T-helper 1 cell treated with Interleukin-12 subunit alpha and Interleukin-12 subunit beta and Interleukin-4 antibody, amounts not matched to agents 30 ng/mL and 1 ng/mL, for 36 hours (primary cell): ENCODE measurements at regions not wholly inside any gene's neighbourhood (a gene's known extent, or its start where the extent isn't known, plus 50 kb on each side); places are given as distances from the start of the nearest gene placed in this dataset.
"Not testable (repeated sequence)": the region's sequence is repeated elsewhere in the genome, so short reads cannot be mapped to it uniquely, and the experiment has no call there.

ENCODE experiments used
- intact Hi-C: fragments of 100-400 bp; cut with micrococcal nuclease; formaldehyde crosslinking; loops from one replicate; pipeline ENCODE4 v1.15.1; 2024

- intact Hi-C loops, result no loop called here
These were observed 98.2 kb downstream of the AHR start for GRCh38 chr7:17396692-17397091.

GRCh38 chr7:17401791-17402627 is 103.6 kb downstream of the AHR start:
- intact Hi-C loops, result no loop called here

DNA sequence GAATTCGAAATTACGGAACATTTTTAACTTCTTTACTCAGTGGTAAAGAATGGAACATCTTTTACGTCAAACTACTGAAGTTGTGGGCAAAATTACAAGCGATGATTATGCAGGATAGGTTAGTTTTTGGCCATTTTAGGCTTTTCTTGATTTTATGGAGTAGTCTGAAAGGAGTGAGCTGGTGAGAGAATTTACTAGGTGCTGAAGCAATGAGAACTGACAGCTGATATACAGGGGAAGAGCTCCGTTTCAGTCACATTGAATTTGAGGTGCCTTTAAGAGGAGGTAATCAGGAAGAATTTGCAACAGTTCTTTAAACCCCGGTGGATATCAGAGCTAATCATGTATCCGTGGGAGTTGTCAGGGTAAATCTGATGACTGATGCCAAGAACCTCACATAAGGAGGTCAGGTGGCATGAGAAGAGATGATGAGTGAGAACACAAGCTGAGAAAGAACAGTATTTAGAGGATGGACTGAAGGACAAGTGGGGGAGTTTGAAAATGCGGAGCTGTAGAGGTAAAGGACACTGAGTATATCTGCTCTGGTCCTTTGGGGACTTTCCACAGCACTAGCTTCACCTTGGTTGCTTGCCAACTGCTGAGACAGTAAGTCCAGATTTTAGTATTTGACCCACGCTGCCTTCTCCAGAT is 104.3 kb downstream of the AHR start:
- intact Hi-C loops, result no loop called here

DNA sequence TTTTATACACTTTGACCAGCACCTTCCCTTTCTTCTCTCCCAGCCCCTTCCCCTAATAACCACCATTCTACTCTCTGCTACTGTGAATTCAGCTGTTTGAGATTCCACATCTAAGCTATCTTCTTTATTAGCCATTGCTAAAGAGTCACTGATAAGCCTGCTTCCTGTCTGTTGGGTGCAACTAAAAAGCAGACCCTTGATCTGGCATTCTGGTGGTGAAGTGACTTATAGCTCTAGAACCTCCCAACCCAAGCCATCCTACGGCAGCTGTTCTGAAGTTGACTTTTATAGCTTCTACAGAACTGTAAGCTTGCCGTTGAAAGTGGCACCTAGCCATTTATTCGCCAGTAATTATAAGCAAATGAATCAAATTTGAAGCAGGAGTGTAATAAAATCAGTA is 105.6 kb downstream of the AHR start:
- intact Hi-C loops, result no loop called here

DNA sequence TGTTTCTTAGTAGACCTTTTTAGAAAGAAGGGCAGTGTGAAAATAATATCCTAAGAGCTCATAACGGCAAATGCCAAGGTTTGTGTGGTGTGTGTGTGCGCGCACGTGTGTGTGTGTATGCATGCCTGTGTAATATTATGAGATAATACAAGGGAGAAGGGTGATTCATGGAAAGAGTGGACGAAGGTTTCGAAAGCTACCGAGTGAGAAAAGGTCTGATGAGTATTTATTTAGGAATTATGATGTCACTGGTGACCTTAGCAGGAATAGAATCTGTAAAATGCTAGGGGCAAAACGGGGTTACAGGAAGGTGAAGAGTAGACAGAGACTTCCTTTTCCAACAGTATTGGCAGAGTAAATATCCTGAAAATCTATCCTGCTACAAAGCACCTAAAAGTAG is 107.3 kb downstream of the AHR start:
- intact Hi-C loops, result no loop called here

GRCh38 chr7:17406738-17407137 is 108.3 kb downstream of the AHR start:
- intact Hi-C loops, result no loop called here

GRCh38 chr7:17407229-17407628 is 108.8 kb downstream of the AHR start:
- intact Hi-C loops, result no loop called here

GRCh38 chr7:17408245-17408903 is 109.9 kb downstream of the AHR start:
- intact Hi-C loops, result no loop called here

DNA sequence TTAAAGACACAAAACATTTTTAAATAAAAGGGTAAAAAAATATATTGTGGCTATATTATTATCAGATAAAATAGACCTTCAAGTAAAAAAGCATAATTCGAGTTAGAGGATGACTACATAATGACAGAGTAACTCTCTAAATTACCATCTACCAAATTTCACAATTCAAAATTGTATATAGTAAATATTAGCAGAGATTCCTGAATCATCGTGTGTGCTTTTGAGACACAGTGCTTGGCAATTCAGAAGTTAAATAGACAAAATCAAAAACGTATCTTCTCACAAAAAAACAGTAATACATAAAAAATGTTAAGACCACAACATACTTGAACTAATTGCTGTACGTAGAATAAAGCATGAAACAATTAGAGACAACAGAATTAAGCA is 110.4 kb downstream of the AHR start:
- intact Hi-C loops, result no loop called here

DNA sequence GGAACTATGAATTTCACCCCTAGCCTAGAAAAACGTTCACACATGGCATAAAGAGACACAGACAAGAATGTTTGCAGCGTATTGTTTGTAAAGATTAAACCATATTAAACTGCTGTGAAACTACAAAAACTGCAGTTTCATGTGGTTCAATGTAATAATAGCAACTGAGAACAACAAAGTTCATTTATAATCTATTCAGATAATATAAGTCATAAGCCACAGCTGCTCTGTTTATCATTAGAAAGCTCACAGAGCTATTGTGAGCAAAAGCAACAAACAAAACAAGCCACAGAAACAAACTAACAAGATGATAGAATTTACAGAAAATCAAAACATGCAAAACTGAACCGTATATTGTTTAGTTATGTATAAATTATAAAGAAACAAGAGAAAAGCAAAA is 113.5 kb downstream of the AHR start:
- intact Hi-C loops, result no loop called here

GRCh38 chr7:17412883-17413282 is 114.4 kb downstream of the AHR start:
- intact Hi-C loops, result no loop called here

DNA sequence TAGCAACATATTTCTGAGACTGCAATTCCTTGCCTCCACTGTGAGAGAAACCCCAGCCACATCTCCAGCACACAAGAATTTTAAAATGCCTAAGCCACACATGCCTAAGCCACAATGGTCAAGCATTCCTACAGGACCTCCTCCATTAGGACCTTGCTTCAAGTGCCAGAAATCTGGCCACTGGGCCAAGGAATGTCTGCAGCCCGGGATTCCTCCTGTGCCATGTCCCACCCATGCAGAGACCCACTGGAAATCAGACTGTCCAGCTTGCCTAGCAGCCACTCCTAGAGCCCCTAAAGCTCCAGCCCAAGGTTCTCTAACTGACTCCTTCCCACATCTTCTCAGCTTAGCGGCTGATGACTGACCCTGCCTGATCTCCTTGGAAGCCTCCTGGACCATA is 117.5 kb downstream of the AHR start:
- intact Hi-C loops, result no loop called here

DNA sequence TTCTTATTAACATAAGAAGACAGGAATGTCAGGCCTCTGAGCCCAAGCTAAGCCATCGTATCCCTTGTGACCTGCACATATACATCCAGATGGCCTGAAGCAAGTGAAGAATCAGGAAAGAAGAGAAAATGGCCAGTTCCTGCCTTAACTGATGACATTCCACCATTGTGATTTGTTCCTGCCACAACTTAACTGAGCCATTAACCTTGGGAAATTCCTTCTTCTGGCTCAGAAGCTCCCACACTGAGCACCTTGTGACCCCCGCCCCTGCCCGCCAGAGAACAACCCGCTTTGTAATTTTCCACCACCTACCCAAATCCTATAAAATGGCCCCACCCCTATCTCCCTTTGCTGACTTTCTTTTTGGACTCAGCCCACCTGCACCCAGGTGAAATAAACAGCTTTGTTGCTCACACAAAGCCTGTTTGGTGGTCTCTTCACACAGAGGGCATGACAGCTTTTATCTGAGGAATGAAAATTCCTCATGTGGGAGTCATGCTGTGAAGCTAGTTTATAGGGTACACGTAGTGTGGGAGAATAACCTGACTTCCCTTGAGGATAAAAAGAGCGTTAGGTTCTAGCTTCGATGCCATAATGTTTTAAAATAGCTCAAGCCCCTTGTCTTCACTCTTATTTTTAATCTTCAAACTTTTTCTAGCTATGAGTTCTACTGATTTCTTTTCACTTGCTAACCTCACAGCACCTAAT is 122.0 kb downstream of the AHR start:
- intact Hi-C loops, result not testable (repeated sequence)

DNA sequence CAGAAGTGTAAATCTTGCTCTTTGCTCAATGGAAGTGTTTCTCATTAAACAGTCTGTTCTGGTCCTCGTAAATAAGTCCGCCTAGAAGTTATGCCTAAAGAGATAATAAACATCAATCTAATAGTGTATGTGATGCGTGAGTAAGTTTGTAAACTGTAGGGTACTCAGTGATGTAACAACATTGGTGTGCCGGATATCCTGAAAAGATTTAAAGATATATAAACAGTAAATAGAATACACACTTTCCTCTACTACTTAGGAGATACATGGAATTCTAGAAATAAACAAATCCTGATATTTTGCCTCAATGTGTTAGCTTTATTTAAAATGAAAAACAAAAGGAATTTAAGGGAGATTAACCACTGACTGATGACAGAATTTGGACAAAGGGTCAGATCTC is 123.5 kb downstream of the AHR start:
- intact Hi-C loops, result no loop called here

DNA sequence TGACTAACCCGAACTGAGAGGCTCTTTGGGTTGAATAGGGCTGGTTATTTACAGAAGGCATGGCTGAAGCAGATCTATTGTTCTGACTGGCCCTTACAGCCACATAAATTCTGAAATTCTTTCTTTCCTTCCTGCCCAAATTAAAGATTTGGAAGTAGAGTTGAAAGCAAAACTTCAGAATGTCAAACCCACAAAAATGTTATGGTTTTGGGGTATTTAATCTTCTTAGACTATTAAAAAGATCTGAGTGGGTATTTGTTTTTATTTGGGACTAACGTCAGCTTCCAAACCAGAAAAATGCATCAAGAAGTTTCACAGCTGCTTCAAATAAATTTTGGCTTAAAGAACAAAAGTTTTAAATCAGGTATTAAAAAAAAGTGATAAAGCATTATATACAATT is 124.5 kb downstream of the AHR start:
- intact Hi-C loops, result no loop called here

DNA sequence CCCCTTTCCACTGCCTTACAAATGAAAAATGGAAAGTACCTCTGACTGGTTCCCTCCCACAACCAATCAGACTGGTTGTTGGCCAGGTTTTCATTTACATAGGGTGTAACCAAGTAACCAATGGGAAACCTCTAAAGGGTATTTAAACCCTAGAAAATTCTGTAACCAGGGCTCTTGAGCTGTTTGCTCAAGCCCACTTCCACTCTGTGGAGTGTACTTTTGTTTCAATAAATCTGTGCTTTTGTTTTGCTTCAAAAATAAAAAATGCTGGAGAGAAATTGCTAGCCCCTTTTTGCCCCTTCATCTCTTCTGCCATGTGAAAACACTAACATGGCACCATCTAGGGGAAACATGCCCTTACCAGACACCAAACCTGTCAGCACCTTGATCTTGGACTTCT is 129.5 kb downstream of the AHR start:
- intact Hi-C loops, result no loop called here

DNA sequence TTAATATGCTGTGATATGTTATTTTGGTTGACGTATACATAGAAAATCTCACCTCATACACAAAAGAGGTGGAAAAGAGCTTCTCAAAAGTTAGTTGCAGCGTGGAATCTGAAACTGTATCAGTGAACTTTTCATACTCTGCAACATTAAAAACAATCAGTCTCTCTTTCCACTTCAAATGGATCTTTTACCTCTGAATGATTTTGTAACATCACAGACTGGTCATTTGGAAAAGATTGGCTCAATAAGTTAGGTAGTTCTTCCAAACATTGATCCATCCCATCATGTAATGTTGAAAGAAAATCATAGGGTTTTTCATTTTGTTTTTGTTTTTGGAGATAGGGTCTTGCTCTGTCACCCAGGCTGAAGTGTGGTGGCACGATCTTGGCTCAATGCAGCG is 131.1 kb downstream of the AHR start:
- intact Hi-C loops, result no loop called here

DNA sequence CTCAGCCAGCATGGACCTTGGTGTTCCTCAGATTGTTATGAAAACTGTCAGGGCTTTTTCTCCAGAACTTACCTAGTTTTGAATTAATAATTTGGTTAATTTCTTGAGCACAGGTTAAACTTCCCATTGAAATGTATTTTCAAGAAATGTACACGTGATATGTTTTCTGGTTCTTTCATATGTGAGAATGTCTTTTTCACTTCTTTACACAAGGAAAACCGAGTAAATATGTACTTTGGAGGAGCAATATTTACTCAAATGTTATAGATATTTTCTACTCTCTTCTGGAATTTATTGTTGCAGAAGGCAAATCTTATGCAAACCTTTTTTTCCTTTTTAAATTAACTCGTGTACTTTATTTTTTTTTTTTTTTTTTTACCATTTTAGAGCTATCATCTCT is 134.3 kb downstream of the AHR start:
- intact Hi-C loops, result no loop called here

DNA sequence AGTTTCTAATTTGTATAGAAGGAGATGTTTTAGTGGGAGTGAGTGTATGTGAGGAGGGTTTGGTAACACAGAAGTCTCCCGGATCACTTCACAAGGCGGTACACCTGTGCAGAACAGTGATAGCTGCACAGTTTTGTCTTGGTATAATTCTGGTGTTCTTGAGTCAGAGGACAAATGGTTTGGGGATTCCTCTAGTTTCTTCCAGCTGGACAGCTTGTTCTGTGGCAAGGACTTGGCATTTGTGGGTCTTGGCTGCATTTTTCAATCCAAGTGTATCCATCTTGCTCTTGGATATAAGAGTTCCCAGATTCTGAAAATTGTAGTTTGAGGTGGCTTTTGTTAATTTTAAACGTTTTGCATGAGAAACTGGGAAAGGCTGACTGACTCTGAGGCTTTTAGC is 135.7 kb downstream of the AHR start:
- intact Hi-C loops, result no loop called here

GRCh38 chr7:17434841-17435692 is 136.6 kb downstream of the AHR start:
- intact Hi-C loops, result no loop called here

DNA sequence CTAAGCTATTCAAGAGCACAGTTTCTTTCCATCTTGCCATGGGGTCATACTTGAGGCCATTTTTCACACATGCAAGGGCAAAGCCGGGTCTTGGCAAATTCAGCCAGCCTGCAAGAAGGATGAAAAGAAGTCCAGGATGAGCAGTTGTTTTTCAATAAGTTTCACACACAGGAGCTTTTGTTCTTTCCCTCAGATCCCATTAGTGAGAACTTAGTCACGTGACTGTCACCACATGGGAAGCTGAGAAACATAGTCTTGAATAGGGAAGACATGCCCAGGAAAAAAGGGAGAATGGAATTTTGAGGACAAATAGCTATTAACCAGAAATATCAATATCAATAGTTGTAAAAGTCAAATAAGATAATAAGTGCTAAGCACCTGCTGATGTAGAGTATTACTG is 137.7 kb downstream of the AHR start:
- intact Hi-C loops, result no loop called here
